GM18909 (cell line): ENCODE measurements at regions not wholly inside any gene's neighbourhood (a gene's known extent, or its start where the extent isn't known, plus 50 kb on each side); places are given as distances from the start of the nearest gene placed in this dataset.
"Not testable (repeated sequence)": the region's sequence is repeated elsewhere in the genome, so short reads cannot be mapped to it uniquely, and the experiment has no call there.

Source experiments
- ATAC-seq: cut with Tn5 transposase; IDR thresholded peaks from one replicate; pipeline ENCODE4 v1.9.1; 2021; ENCODE audit warnings: mild to moderate bottlenecking; ENCODE audit not compliant: unreplicated experiment, poor library complexity

GRCh38 chr5:10921160-10921559 is 160.1 kb upstream of the DAP start:
- ATAC-seq = no peak

DNA sequence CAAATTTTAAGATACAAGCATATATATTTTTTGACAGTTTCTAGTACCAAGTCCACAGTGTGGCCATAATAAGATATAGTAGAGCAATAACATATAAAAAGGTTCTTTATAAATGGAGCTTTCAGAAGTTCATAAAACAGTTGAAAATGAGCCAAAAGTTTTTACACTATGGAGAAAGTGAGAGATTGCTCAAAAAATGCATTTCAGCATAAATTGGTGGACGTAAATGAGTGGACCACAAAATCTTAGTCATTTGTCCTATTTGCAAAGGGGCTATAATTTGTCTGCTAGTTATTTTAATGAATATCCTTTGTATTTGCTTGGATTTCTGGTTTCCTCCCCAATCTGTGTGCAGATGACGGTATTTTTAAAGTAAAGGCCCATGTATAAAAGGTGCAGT is 159.4 kb upstream of the DAP start:
- ATAC-seq = no peak

GRCh38 chr5:10914741-10915480 is 153.9 kb upstream of the DAP start:
- ATAC-seq = no peak

GRCh38 chr5:10913841-10914240 is 152.8 kb upstream of the DAP start:
- no peak for ATAC-seq

DNA sequence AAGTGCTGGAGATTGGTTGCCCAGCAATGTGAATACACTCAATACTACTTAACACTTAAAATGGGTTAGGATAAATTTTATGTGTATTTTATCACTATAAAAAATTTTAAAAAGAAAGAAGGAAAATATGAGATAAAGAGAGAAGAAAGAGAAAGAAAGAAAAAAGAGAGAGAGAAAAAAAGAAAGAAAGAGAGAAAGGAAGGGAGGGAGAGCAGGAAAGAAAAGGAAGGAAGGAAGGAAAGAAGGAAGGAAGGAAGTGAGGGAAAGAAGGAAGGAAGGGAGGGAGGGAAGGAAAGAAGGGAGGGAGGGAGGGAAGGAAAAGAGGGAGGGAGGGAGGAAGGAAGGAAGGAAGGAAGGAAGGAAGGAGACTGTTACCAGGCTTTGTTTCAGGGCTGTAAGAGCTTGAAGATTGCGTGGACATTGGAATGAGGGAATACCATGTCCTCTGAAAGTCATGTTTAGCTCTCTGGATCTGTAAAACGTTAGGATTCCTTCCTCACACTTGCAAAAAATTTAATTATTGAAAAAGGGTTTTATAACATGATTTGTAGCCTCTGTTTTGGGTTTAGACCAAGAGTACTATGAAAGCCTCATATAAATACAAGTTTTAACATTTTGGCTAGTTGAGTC is 152.3 kb upstream of the DAP start:
- no peak for ATAC-seq

DNA sequence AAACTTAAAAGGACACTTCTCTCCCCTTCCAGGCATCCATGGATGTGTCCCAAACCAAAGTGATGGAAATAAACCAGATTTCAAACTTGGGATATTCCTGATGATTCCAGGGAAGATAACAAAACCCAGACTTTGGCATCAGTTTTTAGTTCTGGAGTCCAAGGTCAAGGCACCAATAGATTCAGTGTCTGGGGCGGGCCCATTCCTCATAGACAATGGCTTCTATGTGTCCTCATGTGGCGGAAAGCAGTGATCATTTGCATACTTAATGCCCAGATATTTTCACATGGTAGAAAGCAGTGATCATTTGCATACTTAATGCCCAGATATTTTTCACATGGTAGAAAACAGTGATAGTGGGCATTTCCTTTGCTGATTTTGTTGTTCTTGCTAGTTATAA is 151.4 kb upstream of the DAP start:
- no peak for ATAC-seq

DNA sequence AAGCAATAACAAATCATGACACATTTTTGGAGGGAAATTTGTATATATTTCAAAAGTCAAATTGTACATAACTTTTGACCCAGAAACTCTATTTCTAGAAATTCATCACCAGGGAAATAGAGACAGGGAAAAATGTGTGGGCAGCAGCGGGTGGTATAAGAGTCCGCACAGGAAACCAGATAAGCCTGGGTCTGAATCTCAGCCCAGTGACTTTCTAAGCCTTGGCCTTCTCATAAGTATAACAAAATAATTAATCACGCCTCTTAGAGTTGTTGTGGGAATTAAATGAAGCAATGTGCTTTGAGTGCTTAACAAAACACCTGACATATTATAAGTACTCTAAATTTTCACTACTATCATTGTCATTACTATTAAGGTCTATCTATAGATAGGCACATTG is 149.2 kb upstream of the DAP start:
- no peak for ATAC-seq

DNA sequence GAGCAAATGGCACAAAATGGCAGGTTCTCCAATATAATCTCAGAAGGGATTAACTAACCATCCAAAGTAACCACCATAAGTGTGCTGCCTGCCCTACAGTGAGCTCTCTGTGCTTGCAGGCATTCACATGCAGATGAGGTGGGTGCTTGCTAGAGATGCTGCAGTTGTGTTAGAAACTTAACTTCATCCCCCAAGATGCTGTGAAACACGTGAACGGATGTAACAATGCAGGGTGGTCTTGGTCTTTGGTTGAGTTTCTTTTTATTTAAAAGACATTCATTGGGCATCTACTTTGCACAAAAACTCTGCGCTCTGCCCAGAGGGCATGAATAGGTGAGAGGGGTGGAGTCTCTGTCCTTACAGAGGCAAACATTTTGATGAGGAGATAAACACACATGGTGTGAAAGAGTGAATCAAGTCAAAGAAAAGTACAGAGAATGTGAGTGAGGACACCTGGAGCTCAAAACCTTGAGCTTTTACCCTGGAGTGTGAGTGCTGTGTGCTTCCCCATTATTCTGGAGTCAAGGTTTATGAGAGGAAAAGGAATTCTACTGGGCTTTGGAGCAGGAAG is 143.9 kb upstream of the DAP start:
- no peak for ATAC-seq

GRCh38 chr5:10903786-10904560 is 142.9 kb upstream of the DAP start:
- ATAC-seq = no peak

DNA sequence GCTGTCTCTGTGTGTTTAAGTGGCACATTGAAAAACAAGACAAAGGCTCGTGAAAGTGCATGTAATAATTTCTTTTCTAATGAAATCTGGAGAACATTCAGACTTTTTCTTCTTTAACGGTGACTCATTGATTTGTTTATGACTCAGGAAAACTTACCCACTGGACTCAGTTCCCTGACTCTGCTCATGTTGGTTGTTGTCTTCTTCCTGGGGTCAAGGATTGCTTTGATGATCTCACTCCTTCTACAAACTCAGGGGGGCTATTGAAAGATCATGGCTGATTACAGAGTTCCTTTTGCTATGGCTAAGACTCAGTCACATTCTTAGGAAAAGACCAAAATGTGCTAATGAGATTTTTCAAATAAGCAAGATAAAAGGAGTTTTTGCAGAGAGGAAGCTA is 141.1 kb upstream of the DAP start:
- no peak for ATAC-seq

- ATAC-seq = no peak
Observed at GRCh38 chr5:10898514-10898913, 137.5 kb upstream of the DAP start.

- no peak for ATAC-seq
Observed at GRCh38 chr5:10896016-10896415, 135.0 kb upstream of the DAP start.

DNA sequence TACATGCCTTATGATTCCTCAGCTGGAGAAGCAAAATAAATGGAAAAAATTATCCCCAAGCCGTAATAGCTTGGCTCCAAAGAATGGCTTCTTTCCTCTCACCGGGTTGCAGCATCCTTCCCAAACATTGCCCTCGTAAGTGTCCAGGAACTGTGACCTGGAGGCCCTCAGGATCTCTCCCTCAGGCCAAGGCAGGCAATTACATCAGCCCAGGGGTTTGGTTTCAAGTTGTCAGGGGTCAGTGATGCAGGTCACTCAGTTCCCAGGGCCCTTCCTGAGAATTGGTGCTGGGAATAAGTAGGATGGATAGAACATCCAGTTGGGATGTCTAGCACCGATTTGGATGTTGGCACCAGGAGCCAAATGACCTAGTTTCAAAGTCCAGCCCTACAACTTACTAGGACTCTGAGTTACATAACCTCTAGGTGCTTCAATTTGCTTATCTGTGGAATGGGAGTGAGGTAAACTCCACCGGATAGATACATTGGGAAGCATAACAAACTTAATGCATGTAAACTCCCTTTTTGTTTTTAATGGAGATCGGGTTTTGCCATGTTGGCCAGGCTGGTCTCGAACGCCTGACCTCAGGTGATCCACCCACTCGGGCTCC is 133.5 kb upstream of the DAP start:
- no peak for ATAC-seq

DNA sequence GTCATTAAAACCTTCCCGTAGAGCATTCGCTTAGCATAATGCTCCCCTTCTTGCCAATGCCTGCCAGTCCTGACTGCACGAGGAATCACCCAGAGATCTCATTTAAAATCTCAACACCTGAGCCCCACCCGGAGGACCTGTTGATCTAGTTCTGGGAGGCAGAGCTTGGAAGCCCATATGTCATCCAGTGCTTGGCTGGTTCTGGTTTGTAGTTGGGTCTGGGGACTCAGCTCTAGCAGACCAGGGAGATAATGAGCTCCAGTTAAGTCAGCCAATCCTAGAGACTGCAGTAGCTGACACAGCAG is 131.8 kb upstream of the DAP start:
- ATAC-seq = no peak

DNA sequence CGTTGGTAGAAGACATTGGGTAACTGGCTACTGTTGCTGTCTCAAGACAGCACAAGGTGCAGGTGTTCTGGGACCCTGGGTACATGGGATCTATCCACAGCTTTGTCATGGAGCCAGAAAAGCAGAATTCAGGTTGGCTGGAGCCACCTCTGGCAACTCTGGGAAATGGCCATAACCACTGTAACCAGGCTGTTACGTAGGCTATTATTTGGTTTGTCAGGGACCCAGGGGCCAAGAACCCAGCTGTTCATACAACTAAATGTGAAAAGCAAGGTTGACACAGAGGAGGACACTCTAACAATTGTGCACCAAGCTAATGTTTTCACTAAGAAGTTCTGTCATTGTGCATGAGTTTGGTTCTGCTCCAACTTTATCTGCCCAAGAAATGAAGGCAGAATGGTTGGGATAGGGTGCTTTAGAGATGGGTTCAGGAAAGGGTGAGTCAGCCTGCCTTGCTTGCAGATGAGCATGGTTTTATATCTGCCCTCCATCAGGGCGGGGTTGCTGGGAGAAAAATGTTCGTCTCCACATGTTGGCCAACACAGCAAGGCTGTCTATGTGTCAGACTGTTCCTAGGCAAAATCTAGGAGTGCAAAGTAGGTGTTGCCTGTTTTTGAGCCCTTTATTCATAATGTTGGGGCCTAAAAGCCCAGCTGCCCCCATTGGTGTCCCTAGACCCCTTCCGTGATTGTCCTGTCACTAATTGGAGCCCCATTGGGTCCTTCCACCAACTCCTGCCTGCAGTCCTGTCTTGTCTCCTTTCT is 131.3 kb upstream of the DAP start:
- no peak for ATAC-seq

GRCh38 chr5:10891193-10891592 is 130.2 kb upstream of the DAP start:
- ATAC-seq = no peak

DNA sequence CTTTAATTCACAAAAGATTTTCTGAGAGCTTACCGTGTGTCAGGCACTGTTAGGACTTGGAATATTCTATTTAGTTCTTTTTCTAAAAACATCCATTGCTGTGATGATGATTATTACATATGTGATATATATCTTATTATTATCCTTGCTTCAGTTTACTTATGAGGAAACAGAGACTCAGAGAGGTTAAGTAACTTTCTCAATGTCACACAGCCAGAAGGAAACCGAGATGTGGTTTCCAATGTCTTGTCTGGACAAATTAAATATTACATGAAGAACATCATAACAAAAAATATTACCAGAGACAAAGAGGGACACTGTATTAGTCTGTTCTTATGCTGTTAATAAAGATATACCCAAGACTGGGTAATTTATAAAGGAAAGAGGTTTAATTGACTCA is 125.5 kb upstream of the DAP start:
- ATAC-seq = no peak

GRCh38 chr5:10885026-10885425 is 124.0 kb upstream of the DAP start:
- ATAC-seq = no peak

GRCh38 chr5:10883945-10884344 is 122.9 kb upstream of the DAP start:
- ATAC-seq = not testable (repeated sequence)

DNA sequence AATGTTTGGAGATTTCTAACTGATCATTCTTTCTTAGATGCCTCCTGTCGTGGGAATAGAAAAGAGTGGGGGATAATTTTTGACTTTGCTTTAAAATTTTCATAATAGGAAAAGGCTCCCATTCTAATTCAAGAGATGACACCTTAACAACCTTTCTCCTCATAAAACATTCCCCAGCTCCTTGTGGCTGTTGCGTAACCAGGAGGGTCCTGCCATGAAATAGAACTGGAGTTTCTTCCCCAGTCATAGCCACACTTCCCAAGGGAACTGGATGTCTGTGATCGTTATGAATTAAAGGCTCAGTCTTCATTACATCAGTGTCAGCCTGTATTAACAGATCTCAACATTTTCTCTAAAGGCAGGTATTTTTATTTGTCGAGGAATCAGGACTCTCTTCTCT is 119.9 kb upstream of the DAP start:
- ATAC-seq = no peak
